ENCODE measurements at regions not wholly inside any gene's neighbourhood (a gene's known extent, or its start where the extent isn't known, plus 50 kb on each side); places are given as distances from the start of the nearest gene placed in this dataset.

DNA sequence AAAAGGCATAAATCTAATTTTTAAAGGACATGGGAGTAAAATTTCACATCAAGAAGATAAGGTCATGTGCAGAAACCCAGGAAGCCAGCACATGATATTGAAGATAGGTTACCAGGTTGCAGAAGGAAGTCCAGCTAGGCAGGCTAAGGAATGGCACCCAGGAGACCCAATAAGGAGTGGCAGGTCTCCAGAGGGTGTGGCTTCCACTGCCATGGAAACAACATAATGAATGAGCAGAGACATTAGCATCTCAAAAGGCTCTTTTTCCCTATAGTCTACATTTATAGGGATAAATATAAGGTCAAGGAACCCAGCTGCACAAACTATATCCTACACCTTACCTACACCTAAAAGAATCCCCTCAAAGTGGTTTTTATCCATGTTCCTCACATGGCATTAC lies 275.9 kb downstream of the RPS29 start:
- TF ChIP-seq, protein P1, sequence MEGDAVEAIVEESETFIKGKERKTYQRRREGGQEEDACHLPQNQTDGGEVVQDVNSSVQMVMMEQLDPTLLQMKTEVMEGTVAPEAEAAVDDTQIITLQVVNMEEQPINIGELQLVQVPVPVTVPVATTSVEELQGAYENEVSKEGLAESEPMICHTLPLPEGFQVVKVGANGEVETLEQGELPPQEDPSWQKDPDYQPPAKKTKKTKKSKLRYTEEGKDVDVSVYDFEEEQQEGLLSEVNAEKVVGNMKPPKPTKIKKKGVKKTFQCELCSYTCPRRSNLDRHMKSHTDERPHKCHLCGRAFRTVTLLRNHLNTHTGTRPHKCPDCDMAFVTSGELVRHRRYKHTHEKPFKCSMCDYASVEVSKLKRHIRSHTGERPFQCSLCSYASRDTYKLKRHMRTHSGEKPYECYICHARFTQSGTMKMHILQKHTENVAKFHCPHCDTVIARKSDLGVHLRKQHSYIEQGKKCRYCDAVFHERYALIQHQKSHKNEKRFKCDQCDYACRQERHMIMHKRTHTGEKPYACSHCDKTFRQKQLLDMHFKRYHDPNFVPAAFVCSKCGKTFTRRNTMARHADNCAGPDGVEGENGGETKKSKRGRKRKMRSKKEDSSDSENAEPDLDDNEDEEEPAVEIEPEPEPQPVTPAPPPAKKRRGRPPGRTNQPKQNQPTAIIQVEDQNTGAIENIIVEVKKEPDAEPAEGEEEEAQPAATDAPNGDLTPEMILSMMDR (IDR thresholded peaks at IDR 0.05; ENCODE audit: low read depth, low read length, missing control alignments), result no peak
- H3K4me3 ChIP-seq (ENCODE audit: low read depth, low read length), result no peak overlapping the region
- no peak for DNase-seq (ENCODE audit: low read depth)

DNA sequence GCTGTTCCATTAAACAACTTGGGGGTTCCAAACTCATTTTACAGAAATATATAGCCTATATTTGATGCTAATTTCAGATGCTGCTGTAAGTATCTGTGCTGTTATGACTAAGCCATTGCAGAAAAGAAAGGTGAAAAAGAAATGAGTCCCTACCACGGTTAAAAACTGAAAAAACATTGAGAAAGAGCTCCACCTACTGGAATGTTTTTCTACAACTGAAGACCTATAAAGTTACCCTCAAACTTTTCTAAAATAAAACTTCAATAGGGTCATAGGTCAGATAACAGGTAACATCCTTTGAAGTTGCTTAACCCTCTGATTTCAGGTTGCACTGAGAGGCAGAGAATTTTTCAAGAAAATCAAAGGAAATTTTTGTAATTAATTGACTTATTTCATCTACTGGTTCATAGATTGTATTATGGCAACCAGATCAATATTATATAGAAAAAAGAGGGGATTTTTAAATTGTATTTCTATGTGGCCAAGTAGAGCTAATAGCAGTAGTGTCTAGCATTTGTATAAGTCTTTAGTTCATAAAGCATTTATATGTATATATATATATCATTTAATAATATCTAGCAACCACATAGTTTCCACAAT lies 279.9 kb downstream of the RPS29 start:
- no peak overlapping the region for H3K4me3 ChIP-seq (ENCODE audit: low read depth, low read length)
- TF ChIP-seq, protein P1 (IDR thresholded peaks at IDR 0.05; ENCODE audit: low read depth, low read length, missing control alignments), result peak; percentile 29
- peak; percentile 6 for DNase-seq (ENCODE audit: low read depth)
- in situ Hi-C loops (cut with HindIII; ENCODE audit: low sequenced_read_pairs), result no loop called here

More for the DNA sequence above, 275.9 kb downstream of the RPS29 start:
- in situ Hi-C loops (cut with HindIII; ENCODE audit: low sequenced_read_pairs), result no loop called here

DNA sequence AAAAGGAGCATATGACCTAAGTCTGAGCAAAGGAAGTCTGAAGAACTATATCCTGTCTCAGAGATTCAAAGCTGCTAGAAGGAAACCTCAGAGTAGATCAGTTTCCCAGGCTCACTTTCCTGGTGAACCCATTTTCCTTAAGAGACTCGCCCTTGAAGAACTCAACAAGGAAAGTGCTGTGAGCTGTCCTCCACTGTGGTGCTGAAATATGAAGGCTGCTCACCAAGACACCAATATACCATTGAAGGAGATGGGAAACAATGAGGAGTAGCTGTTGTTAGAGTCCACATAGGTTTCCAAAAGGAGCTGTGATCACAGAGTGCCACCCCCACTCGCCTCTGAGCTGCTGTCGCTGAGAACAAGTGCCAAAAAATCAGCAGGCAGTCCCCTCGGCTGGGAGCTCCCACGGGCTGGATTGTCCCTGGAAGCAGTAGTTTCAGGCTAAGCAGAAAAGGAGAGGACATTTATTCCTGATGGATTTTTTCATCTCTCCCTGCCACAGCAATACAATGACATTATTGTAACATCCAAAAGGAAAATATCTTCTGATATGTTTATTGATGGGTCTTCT lies 282.1 kb downstream of the RPS29 start:
- peak; percentile 26 for DNase-seq (ENCODE audit: low read depth)
- TF ChIP-seq, protein P1 (IDR thresholded peaks at IDR 0.05; ENCODE audit: low read depth, low read length, missing control alignments), result no peak
- no peak overlapping the region for H3K4me3 ChIP-seq (ENCODE audit: low read depth, low read length)
- in situ Hi-C loops (cut with HindIII; ENCODE audit: low sequenced_read_pairs), result no loop called here

DNA sequence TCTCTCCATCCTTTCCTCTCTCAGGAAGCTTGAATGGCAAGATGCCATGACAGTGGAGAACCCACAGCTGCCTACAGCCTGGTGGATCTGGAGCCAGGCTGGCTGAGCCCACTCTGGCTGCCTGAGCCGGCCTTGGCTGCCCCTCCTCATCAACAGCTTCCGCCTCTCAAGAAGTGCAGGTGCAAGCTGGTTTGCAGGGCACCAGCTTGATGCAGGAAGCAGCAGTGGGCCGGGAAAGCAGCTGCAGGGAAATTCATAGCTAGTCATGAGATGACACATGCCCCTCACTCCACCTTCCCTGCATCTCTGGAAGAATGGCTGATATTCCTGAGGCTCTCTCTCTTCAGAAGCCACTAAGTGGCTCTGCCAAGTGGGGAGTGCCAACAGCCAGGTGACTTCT lies 289.1 kb downstream of the RPS29 start:
- no peak for DNase-seq (ENCODE audit: low read depth)
- H3K4me3 ChIP-seq (ENCODE audit: low read depth, low read length), result no peak overlapping the region
- in situ Hi-C loops (cut with HindIII; ENCODE audit: low sequenced_read_pairs), result no loop called here
- TF ChIP-seq, protein P1 (IDR thresholded peaks at IDR 0.05; ENCODE audit: low read depth, low read length, missing control alignments), result no peak

DNA sequence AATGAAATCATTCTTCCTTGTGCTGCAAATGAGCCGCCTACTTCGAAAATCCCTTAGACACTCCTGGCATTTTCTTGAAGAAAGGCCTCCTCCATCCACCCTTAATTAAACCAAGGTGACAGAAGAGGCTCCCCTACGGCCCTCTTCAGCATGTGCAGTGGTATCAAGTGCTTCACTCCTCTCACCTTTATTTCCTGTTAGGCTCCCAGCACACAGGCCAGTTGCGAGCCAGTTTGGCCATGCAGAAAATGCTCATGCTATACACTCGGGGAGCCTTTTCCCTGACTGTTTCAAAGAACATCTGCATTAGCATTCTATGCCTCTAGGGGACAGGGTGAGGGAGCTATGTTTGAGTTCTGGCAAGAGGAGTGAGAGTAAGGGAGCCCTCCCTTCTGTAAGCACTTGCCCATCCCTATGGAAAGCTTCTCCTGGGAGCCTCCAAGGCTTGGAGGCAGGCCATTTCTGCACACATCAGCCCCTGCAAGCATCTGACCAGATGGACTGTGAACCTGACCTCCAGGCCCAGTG lies 291.5 kb downstream of the RPS29 start:
- H3K4me3 ChIP-seq (ENCODE audit: low read depth, low read length), result no peak overlapping the region
- TF ChIP-seq, protein P1 (IDR thresholded peaks at IDR 0.05; ENCODE audit: low read depth, low read length, missing control alignments), result no peak
- DNase-seq (ENCODE audit: low read depth), result no peak
- in situ Hi-C loops (cut with HindIII; ENCODE audit: low sequenced_read_pairs), result no loop called here

DNA sequence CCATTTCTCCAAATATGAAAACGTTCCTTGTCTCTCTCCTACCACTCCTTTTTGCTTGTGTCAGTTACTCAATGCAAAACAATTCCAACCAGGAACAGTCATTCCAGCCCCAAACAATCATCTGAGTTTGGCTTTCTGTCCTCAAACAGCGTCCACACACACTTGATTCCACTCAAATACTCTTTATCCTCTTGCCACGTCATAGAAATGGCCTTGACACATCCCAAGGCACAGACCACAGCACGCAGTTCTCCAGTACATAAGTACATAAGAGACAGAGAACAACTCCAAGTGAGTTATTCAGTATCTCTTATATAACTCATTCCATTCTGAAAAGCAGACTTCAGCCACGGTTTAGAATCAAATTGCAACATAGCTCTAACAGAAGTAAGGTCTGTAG lies 299.2 kb downstream of the RPS29 start:
- TF ChIP-seq, protein P1 (IDR thresholded peaks at IDR 0.05; ENCODE audit: low read depth, low read length, missing control alignments), result no peak
- in situ Hi-C loops (cut with HindIII; ENCODE audit: low sequenced_read_pairs), result no loop called here
- no peak for DNase-seq (ENCODE audit: low read depth)
- H3K4me3 ChIP-seq (ENCODE audit: low read depth, low read length), result no peak overlapping the region

Data from astrocyte of the cerebellum (primary cell).